ENCODE measurements at regions not wholly inside any gene's neighbourhood (a gene's known extent, or its start where the extent isn't known, plus 50 kb on each side); places are given as distances from the start of the nearest gene placed in this dataset.

DNA sequence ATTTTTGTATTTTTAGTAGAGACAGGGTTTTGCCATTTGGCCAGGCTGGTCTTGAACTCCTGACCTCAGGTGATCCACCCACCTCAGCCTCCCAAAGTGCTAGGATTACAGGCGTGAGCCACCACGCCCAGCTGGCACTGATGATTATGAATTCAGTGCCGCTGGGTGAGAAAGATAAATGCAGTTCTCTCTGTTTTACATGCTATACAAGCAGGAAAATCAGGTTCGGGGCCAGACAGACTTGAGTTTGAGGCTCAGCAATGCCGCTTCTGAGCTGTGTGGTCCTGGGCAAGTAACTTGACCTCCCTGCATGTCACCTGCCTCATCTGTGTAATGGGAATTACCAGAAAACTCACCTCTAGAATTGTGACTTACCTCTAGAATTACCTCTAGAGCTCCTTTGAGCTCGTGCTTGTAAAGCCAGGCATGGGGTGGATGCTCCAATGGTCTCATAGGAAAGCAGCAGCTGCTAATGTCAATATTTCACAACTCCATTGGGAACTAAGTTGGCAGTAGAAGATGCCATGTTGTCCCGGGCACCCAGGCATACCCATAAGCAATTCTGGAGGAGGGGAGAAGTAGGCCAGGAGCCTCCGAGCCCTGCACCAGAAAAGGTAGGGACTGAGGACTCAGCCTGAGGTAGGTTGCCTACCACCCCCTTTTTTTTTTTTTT is 119.8 kb upstream of the SLC25A33 start:
- no peak overlapping the region for H3K27ac ChIP-seq

DNA sequence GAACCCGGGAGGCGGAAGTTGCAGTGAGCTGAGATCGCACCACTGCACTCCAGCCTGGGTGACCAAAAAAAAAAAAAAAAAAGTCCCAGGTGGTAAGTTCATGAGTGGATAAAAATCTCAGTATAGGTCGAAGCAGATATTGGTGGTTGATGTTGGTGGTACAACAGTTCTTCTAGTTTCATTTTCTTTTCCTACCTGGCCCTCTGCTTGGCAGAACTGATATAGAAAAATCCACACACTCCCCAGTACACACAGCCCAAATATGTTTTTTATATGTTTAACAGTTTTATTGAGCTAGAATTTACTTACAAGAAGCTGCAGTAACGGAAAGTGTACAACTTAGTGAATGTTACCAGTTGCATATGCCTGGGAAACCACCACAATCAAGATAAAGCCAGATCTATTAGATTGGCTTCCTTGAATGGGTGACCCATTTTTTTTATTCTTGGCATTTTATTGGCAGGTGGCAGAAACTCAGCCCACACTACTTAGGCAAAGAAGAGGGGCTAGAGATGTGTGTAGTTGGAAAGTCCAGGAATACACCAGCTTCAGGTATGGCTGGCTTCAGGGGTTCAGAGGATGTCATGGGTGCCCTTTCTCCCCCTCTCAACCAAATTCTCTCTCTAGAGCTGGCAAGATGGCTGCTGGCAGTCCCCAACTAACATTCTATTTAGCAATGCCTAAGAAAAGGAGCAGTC is 118.3 kb upstream of the SLC25A33 start:
- Histone ChIP-seq H3K9me3 (no peaks in the 10 kb centered on the region), H3K36me3 (no peaks in the 10 kb centered on the region), H3K27ac (no peak overlapping the region), H3K27me3 (no peaks in the 10 kb centered on the region), H3K4me1 (peaks cover 3% of the 10 kb centered on the region), H3K4me3 (no peak overlapping the region)
- WGBS: 94% methylated on average over 5 of the region's 5 CpGs
- TF ChIP-seq POLR2AphosphoS5 (IDR thresholded peaks at IDR 0.05): no peak
- TF ChIP-seq, protein P1, sequence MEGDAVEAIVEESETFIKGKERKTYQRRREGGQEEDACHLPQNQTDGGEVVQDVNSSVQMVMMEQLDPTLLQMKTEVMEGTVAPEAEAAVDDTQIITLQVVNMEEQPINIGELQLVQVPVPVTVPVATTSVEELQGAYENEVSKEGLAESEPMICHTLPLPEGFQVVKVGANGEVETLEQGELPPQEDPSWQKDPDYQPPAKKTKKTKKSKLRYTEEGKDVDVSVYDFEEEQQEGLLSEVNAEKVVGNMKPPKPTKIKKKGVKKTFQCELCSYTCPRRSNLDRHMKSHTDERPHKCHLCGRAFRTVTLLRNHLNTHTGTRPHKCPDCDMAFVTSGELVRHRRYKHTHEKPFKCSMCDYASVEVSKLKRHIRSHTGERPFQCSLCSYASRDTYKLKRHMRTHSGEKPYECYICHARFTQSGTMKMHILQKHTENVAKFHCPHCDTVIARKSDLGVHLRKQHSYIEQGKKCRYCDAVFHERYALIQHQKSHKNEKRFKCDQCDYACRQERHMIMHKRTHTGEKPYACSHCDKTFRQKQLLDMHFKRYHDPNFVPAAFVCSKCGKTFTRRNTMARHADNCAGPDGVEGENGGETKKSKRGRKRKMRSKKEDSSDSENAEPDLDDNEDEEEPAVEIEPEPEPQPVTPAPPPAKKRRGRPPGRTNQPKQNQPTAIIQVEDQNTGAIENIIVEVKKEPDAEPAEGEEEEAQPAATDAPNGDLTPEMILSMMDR (IDR thresholded peaks at IDR 0.05): no peak
- TF ChIP-seq POLR2A (IDR thresholded peaks at IDR 0.05): no peak
- TF ChIP-seq EP300 (IDR thresholded peaks at IDR 0.05): no peak
- no peak for DNase-seq (ENCODE audit: low spot score in 2 of 2)

More for the DNA sequence above, 119.8 kb upstream of the SLC25A33 start:
- DNase-seq (ENCODE audit: low spot score in 2 of 2): no peak
- H3K27me3 ChIP-seq: no peaks in the 10 kb centered on the region
- TF ChIP-seq POLR2A (IDR thresholded peaks at IDR 0.05) (no peak), POLR2AphosphoS5 (IDR thresholded peaks at IDR 0.05) (no peak), EP300 (IDR thresholded peaks at IDR 0.05) (no peak)
- TF ChIP-seq, protein P1 (IDR thresholded peaks at IDR 0.05): no peak
- peaks cover 10% of the 10 kb centered on the region for H3K4me1 ChIP-seq
- no peaks in the 10 kb centered on the region for H3K9me3 ChIP-seq
- no peak overlapping the region for H3K4me3 ChIP-seq
- WGBS: 80% methylated on average over 8 of the region's 8 CpGs
- H3K36me3 ChIP-seq: no peaks in the 10 kb centered on the region

DNA sequence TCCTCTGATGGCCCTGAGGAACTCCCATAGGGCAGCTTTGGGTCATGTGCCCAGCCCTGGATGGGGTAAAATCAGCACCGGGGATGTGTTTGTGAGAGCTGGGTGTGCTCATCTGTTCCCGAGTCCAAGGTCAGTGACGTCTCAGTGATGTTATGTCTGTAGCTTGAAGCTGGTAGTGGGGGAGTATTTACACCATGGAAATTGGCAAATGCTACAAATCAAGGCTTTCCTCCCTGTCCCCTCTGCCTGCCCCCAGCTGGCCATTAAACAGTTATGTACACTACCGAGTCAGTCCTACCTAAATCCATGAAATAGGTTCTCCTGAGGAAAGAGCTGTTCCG is 117.8 kb upstream of the SLC25A33 start:
- H3K4me1 ChIP-seq: peaks cover 3% of the 10 kb centered on the region
- no peaks in the 10 kb centered on the region for H3K27me3 ChIP-seq
- no peak overlapping the region for H3K4me3 ChIP-seq
- TF ChIP-seq EP300 (IDR thresholded peaks at IDR 0.05): no peak
- DNase-seq (ENCODE audit: low spot score in 2 of 2): no peak
- no peak overlapping the region for H3K27ac ChIP-seq
- H3K9me3 ChIP-seq: no peaks in the 10 kb centered on the region
- 69% methylated on average over 2 of the region's 5 CpGs for whole genome bisulfite sequencing
- no peaks in the 10 kb centered on the region for H3K36me3 ChIP-seq

DNA sequence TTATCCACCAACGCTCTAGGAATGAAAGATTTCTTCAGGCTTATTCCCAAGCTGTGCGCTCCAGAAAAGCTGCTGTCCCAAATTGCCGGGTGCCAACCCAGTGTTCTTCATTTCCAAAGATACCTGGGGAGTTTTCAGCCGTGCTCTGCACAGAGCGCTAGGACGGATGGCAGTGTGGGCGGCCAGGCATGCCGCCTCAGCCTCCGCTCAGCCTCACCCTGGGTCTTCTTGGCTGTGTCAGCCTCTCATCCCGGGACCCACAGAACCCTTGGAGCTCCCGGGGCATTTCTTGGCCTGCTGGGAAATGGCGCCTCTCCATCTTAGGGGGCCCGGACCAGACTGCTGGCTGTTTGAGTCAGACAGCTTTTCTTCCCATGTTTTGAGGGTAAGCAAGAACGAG is 116.9 kb upstream of the SLC25A33 start:
- WGBS: 90% methylated on average over 14 of the region's 14 CpGs
- H3K36me3 ChIP-seq: no peaks in the 10 kb centered on the region
- H3K4me1 ChIP-seq: peaks cover 3% of the 10 kb centered on the region
- H3K4me3 ChIP-seq: no peak overlapping the region
- H3K27ac ChIP-seq: no peak overlapping the region
- no peaks in the 10 kb centered on the region for H3K27me3 ChIP-seq
- no peaks in the 10 kb centered on the region for H3K9me3 ChIP-seq
- no peak for DNase-seq (ENCODE audit: low spot score in 2 of 2)
- TF ChIP-seq, protein P1 (IDR thresholded peaks at IDR 0.05): no peak
- TF ChIP-seq EP300 (IDR thresholded peaks at IDR 0.05) (no peak), POLR2AphosphoS5 (IDR thresholded peaks at IDR 0.05) (no peak), POLR2A (IDR thresholded peaks at IDR 0.05) (no peak)

DNA sequence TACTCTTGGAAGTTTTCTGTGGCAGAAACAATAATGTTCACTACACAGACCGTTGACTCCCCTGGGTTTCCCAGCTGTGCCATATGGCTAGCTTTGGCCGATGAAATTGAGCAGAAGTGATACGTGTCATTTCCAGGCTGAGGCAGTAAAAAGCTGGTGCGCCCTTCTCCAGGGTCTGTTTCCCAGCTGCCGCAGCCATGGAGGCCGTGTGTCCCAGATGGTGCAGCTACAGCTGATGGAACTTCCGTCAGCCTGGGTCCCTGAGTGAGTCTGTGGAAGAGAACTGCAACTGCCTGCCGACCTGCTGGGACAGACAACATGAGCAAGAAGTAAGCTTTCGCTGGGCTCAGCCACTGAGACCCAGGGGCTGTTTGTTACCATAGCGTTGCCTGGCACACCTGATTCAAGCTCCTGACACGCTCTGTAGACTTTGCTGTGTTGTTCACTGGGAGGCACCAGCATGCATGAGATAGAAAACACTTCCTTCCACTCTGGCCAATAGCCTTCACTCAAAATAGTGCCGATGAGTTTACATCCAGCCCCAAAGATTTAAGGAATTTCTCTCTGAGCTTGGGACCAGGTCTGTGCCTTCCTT is 116.3 kb upstream of the SLC25A33 start:
- H3K9me3 ChIP-seq: no peaks in the 10 kb centered on the region
- H3K27ac ChIP-seq: no peak overlapping the region
- H3K4me1 ChIP-seq: peaks cover 5% of the 10 kb centered on the region
- no peaks in the 10 kb centered on the region for H3K27me3 ChIP-seq
- no peaks in the 10 kb centered on the region for H3K36me3 ChIP-seq
- no peak overlapping the region for H3K4me3 ChIP-seq
- no peak for DNase-seq (ENCODE audit: low spot score in 2 of 2)
- 90% methylated on average over 12 of the region's 12 CpGs for WGBS
- no peak for TF ChIP-seq EP300 (IDR thresholded peaks at IDR 0.05)
- TF ChIP-seq POLR2A (IDR thresholded peaks at IDR 0.05): no peak
- no peak for TF ChIP-seq POLR2AphosphoS5 (IDR thresholded peaks at IDR 0.05)
- TF ChIP-seq, protein P1 (IDR thresholded peaks at IDR 0.05): no peak

Data from suprapubic skin (tissue), 4 donors.